ENCODE measurements at regions not wholly inside any gene's neighbourhood (a gene's known extent, or its start where the extent isn't known, plus 50 kb on each side); places are given as distances from the start of the nearest gene placed in this dataset.

DNA sequence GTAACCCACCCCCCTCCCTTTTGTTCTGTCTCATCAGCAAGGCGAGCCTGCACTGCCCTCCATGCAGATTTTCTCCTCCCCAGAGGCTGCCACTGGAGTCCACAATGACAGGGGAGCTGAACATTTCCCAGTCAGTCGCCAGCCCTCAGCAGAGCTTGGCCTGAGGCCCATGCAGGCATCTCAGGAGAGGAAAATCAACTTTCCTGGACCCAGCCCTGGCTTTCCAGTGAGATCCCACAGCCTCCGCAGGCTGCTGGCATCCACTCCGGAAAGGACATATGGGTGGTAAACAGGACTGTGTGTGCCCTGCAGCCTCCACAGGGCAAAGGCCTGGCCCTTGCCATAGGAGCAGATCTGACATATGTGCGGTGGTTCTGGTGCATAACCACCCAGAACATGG is 253.8 kb downstream of the TNS1 start:
- DNase-seq: no peak

DNA sequence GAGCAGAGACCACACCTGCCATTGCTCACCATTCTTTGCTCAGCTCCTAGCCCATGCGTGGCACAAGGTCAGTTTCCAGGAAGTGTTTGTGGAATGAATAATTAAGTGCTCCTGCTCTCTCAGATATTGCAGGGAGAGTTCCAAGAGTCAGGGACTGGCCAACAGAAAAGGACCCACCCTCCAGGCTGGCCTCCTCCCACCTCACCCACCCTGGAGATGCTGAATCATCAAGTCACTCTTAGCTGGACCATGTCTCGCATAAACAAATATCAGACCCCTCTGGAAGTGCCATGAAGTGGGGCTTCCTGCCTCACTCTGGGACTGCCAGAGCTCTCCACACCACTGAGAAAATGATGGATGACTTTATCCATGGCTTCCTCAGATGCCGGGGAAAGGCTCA is 256.0 kb downstream of the TNS1 start:
- DNase-seq: no peak

DNA sequence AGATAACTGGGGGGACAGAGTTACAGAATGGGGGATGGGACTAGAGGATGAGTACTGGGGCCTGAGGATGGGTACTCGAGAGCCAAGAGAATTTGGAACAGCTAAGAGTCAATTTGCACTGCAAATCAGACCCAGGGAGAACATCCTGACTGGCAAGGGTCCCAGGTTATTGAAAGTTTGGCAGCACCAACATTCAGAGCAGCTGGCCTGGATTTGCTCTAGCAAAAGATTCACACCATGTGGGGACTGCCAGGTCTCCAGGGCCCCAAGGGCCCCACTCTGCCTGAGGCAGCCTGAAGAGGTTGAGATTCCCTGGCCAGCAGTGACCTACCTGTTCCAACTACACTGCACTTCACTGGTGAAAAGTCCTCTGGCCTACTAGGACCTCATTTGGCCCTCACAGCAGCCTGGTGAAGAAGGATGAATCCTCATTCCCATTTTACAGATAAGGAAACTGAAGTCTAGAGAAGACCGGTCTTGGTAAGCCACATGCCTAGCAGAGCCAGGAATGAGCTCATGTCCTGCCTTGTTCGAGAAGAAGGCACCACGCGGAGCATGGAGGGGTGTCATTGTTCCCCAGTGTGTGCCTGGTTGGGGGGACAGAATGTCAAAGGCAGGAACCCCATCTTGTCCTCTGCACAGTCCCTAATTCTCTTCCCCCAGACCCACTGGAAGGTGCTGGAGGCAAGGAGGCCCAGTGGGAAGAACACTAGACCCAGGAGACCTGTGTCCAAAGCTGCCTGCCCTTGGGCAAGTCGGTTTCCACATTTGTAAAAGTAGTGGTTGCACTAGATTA is 258.6 kb downstream of the TNS1 start:
- no peak for DNase-seq

DNA sequence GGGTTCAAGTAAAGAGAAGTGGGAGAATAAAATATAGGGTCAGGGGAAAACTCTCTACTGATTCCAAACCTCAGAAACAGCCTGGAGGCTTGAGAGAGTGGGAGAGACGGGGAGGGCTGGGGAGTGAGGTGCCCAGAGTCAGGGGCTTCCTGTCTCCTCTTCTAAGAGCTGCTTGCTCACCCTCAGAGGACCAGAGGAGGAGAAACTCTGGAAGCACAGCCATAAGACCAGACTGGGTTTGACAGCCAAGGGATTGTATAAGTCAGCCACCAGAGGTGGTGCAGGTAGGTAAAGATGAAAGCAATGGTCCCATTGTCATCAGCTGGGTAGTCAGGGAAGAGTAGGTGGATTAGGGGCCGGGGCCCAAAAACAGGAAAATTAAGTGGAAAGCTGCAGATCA is 259.4 kb downstream of the TNS1 start:
- no peak for DNase-seq

DNA sequence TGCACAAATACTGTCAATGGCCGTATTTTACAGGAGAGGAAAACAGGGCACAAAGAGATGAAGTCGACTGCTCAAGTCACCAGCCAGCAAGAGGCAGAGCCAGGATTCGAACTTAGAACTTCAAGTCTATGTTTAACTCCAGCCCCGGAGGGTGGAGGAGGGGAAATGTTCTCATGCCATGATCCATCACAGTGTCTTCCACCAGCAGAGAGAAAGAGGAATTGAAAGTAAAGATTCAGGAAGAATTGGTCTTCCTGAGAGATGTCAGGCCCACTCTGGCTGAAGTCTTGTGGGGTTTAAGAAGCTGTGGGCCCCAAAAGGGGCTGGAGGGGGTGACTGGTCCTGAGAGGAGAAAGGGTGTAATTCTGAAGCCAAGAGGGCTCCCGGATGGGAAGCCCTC is 260.0 kb downstream of the TNS1 start:
- no peak for DNase-seq

DNA sequence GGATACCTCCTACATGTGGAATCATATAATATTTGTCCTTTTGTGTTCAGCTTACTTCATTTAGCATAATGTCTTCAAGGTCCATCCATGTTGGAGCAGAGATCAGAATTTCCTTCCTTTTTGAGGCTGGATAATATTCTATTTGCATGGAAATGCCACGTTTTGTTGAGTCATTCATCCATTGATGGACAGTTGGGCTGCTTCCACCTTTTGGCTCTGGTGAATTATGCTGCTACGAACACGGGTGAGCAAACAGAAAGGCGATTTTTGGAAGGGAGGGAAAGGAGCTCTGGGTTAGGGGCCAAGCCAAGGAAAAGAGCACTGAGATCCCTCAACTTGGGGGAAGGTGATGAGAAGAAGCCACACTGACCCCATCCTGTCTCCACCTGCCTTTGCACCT is 260.5 kb downstream of the TNS1 start:
- DNase-seq: no peak

DNA sequence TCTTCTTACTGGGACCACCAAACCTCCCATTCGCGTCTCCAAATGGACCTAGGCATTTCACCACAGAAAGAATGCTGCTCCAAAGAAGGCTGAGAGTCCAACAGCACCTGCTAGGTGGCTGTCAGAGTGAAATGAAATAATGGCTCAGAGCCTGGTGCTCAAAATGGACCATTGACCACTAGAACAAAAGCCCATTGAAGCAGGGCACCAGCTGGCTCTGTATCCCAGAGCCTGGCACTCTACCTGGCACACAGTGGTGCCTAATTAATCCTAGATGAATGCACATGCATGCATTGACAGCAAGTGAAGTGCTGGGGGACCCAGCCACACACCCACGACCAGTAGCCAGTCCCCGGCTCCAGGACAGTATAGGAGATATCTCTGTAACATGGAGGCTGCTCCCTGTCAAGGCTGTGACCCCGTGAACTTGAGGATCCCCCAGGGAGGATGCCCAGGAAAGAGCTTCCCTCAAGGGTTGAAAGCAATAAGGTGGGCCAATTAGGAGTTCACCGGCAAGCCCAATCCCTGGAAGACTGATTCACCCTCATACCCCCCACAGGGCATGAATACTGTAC is 261.3 kb downstream of the TNS1 start:
- DNase-seq: no peak

DNA sequence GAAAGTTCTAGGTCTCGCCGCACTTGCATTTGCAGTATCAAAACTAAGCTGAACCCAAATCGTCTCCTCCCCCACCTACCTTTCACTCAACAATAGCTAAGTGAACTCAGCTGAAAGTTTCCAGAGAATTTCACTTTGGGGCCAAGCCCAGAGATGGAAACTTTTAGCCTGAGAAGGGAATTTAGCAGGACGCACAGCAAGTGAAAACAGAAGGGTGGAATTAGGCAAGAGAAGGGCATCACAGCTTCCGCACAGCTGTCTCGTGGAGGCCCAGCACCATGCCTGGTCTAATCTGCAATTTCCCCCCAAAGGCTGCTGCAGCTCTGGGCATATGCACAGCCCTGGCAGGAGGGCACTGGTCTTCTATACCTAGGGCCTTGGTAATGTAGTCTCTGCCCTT is 262.0 kb downstream of the TNS1 start:
- no peak for DNase-seq

DNA sequence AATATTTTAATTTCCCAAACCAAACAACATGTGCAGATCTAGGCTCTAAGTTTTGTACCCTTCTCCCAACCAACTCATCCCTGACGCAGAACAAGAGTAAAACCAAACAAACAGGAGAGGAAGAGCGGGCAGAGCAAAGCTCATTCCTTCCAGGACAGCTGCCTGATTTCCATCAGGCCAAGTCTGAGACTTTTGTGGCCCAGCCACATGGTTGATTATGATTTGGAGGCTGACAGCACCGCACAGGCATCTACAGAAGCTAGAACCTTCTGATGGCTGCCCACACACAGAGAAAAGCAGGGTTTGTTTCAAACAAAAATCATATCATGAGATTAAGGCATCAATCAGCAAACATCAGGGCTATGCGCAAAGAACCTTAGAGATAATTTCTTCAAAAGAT is 262.6 kb downstream of the TNS1 start:
- DNase-seq: no peak

DNA sequence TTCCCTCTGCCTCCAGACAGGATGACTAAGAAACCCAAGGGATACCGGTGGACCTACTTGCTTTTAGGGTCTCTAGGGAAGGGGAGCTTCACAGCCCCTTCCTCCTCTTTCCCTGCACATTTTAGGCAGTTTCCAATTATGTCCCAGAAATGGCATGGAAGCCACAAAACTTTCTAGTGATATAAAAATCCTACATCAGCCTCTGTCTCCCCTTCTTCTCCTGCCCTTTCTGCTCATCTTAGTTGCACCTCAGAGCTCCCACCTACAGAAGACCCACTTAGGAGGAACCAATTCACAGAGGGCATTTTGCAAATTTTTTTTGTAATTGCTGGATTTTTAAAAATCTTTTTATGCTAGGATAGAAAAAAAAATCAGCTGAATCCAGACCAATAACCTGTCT is 263.1 kb downstream of the TNS1 start:
- DNase-seq: no peak

DNA sequence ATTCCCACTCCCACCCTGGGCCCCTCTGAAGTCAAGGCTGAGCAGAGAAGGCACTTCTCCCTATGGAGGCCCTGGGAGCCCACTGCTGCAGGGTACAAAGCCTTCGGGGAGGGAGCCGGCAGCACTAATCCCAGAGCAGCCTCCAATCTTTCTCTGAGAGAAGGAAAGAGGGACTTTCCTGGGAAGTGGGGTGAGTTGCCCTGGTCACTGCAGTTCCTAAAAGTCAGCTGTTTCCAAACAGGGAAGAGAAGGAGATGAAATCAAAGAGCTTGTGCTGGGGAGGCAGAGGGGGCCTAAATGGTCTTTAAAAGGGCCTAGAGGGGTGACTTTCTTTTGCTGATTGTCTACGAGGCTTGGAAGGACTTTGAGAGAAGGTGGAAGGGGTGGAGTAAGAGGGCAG is 264.7 kb downstream of the TNS1 start:
- no peak for DNase-seq

DNA sequence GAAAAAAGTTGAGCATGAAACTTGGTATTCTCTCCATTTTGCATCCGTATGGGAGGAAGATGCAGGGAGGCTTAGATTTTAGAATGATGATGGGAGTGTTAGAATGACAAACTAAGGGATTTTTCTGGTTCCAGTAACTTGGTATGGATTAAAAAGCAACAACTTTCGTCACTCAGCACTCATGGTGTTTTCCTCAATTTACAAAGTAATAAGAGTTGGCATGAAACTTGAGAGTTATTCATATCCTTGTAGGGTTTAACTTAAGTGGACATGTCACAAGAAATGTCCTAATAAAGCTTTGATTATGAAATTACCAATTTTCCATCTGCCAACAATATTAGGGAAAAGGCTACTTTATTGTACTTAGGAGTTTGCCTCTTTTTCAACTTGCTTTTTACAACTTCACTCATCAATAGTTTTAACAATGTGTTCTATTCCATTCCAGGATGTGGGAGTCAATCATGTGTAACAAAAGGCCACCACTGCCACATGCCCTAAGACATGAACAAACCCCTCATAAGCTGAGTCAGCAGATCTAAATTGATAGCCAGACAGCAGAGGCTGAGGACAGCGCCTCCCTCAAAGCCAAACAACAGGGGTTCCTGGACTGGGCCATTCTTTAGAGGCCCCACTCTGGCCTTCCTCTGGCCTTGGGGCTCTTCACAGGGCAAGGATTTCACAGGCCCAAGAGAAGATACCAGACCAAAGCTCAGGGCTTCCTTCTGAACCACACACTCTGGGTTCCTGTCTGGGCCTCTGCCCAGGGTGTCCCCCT is 265.8 kb downstream of the TNS1 start:
- peak; percentile 15 for DNase-seq

DNA sequence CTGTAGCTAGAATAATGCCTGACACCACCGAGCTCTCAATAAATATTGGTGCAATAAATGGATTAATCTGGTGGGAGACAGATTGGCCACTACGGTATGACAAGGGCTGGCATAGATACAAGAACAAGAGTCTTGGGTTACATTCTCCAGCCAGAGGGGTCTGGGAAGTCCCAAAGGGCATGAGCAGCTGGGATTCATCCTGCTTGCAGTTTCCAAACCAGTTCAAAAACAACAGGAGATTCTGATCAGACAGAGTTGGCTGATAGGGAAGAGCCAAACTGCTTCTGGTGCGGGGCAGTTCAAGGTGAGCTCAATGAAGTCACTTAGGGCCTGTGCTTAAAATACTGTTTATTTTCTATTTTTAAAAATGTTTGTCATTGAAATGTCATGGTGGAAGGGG is 266.9 kb downstream of the TNS1 start:
- no peak for DNase-seq

DNA sequence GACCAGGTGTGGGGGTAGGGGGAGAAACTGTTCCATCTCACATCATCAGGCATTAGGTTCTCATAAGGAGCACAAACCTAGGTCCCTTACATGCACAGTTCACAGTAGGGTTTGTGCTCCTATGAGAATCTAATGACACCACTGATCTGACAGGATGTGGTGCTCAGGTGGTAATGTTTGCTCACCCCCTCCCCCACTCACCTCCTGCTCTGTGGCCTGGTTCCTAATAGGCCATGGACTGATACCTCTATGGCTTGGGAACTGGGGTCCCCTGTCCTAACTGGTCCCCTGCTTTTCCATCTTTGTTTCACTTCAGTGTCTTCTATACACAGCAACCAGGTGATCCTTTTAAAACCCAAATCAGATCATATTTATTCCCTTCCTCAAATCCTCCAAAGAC is 267.8 kb downstream of the TNS1 start:
- no peak for DNase-seq

DNA sequence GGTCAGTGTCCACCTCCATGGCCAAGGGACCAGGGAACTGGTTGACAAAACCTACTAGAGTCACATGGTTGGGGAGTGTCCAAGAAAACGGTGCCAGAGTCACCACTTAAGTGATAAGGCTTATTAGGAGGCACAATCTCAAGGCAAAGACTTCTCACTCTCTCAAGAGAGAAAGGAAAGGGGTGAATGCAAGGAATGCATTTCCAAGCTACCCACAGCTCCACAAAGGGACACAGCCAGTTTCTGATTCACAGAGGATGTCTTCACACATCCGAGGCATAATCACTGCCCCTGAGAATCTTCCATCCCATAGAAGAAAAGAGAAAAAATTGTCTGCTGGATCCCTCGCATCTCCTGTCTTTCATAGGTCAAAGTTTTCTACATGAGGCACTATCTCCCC is 269.3 kb downstream of the TNS1 start:
- no peak for DNase-seq

DNA sequence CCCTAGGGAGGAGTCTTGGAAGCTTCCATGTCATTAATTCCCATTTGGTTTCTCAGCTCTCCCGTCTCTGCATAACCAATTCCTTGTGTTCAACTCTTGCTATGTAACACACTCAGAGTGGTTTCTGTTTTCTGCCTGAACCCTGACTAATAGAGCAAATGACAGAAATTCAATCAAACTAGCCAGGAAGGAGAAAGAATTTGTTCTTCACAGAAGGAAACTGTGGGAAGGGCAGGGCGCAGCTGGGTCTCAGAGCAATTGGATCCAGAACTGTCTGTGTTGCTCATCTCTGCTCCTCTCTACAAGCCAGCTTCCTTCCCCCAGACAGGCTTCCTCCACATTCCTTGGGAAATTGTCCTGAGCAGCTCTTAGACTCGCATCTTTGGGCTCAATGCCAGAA is 269.8 kb downstream of the TNS1 start:
- DNase-seq: no peak

DNA sequence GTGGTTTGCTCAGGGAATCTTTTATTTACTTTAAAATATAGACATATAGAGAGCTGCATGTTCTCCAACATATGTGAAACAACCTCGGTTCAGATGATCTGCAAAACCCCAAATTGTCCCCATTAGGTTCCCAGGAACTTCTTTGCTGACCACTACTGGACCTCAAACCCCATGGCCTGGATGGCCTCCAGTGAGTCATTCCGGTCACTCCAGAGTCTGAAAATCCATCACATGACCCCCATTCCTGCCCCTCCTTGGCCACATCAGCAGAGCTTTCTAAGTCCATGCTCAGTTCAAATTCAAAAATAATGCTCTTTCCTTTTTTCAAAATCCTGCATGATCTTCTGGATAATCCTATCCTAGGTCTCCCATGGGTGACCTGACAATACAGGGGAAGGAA is 271.0 kb downstream of the TNS1 start:
- DNase-seq: no peak

DNA sequence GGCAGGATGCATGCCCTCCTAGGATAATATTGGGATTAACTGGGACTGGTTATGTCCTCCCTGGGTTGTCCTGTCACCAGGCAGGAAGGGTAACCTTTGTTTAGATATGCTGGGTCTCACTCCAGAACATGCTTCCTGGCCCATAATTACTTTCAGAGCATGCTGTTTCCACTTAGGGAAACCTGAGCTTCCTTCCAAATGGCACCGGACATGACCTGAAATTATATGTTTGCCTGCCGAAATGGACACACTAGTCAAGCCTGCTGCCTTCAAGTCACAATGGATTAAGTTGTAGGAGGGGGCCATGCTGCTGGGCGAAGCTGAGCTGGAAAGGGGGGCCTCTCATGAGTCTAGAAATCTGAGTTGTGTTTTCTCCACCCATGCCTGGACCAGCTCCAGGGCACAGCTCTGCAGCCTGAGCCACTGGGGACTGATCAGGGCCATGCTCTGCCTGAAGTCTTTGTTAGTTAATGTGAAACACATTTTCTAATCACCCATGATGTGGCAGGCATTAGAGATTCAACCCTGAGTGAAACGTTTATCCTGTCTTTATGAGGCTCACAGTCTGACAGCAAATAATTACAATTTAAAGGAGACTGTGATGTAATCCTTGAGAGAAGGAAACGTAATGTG is 273.3 kb downstream of the TNS1 start:
- DNase-seq: no peak

DNA sequence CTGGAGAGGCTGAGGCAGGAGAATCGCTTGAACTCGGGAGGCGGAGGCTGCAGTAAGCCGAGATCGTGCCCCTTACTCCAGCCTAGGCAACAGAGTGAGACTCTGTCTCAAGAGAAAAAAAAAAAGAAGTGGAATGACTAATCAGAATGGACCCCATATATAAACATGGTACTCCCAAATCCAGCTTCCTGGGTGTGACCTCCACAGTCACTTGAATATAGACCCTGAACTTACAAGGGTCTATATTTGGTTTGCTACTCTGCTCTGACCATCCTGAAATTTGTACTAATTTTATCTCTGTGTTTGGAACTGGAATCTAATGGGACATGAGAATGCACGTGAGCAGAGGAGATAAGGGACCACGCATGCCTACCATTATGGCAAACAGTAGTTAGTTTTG is 275.0 kb downstream of the TNS1 start:
- no peak for DNase-seq

DNA sequence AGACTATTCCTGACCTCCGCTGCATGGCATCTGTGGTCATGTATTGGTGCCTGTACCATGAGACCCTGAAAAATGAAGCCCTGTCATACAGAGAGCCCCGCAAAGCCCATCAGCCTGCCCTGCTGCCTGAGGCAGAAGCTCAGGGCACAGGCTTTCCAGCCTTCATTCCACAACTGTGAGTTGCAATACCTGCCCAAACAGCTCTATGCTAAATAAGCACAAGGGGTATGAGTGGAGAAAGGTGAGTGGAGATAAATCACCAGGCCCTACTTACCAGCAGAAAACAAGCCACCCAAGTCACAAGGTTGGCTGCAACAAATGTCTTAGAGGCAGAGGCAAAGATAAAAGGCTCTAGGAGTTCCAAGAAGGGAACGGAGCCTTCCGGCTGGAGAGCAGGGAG is 277.4 kb downstream of the TNS1 start:
- no peak for DNase-seq

DNA sequence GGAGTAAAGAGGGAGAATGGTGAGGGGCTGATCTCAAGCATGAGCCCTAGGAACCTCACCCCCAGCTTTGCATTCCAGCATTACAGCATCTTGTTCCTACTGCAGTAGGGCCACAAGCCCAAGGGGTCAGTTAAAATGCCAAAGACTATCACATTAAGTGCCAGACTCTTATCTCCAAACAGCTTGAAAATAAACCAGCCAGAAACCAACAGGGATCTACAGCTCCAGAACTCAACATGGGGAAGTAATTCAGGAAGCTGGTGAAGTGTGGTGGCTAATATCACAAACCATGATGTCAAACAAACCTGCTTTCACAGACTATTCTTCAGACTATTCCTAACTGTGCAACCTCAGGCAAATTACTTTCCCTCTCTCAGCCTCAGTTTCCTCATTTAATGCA is 278.3 kb downstream of the TNS1 start:
- DNase-seq: peak; percentile 41

DNA sequence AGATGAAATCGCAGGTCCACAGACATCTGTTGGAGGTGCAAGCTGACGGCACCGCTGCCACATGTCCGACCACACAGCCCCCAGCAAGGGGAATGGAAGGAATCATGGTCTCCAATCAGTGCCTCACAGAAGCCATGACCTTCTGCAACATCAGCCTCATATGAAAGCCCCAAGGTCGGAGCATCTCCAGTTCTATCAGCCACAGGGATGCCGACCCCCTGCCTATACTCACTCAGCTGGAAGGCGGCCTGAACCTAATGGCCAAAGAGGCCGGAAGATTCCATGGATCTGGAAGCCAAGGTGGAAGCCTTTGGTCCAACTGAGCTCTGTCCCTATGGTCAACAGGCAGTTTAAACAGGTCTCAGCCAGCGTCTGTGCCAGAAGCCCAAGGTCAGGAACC is 278.8 kb downstream of the TNS1 start:
- DNase-seq: no peak

DNA sequence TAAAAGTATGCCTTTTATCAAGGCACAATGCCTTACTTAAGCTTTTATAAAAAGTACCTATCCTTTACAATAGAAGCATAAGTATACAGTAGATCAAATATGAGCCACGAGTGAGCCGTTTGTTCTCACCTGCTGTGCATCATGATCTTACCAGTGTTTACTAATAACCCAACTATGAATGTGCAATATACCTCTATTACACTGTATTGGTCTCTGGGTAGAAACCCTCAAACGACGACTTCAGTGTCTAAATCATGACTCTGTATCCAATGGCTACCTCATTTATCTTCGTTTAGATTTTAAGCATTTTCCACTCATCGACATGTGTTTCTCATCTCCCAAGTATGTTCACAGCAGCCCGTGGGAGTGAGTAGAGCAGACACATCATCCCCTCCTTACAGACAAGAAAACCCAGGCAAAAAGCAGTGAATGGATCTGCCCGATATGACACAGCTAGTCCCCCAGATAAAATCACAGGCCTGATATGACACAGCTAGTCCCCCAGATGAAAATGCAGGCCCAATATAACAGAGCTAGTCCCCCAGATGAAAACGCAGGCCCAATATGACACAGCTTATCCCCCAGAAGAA is 279.8 kb downstream of the TNS1 start:
- no peak for DNase-seq

All from hematopoietic multipotent progenitor cell treated with erythropoietin and hydrocortisone succinate and interleukin-3 and kit ligand, for 4 days (in vitro differentiated cells).